Mesendoderm (in vitro differentiated cells): ENCODE measurements at regions not wholly inside any gene's neighbourhood (a gene's known extent, or its start where the extent isn't known, plus 50 kb on each side); places are given as distances from the start of the nearest gene placed in this dataset.
A peak's percentile ranks its signal among the peaks of the same experiment; 100 is the strongest.

Source experiments
- DNase-seq: peaks from one replicate; pipeline ENCODE4 v3.0.0; 2013
- H2AK5ac ChIP-seq: 2 replicates; pipeline ENCODE4 v1.6.1; 2013; ENCODE audit warnings: low read length, inconsistent platforms
- H2BK120ac ChIP-seq: 2 replicates; pipeline ENCODE4 v1.6.1; 2013; ENCODE audit warnings: low read depth, mild to moderate bottlenecking, low read length, moderate library complexity, mixed read lengths
- H2BK15ac ChIP-seq: replicated peaks from 2 replicates; pipeline ENCODE4 v1.6.1; 2013; ENCODE audit warnings: low read depth, mild to moderate bottlenecking, moderate library complexity
- H2BK5ac ChIP-seq: 2 replicates; pipeline ENCODE4 v1.6.1; 2013; ENCODE audit warnings: low read length, inconsistent platforms
- H3K18ac ChIP-seq: 2 replicates; pipeline ENCODE4 v1.6.1; 2013; ENCODE audit warnings: mild to moderate bottlenecking, low read length, mixed read lengths
- H3K23ac ChIP-seq: one replicate; pipeline ENCODE4 v1.6.1; 2013; ENCODE audit warnings: low read length
- H3K27ac ChIP-seq: 2 replicates; pipeline ENCODE4 v1.5.1; 2013; ENCODE audit warnings: low read depth, mild to moderate bottlenecking, inconsistent platforms, low read length, moderate library complexity
- H3K27me3 ChIP-seq: 2 replicates; pipeline ENCODE4 v1.6.1; 2013; ENCODE audit warnings: low read length, control low read depth, mild to moderate bottlenecking, inconsistent platforms; ENCODE audit not compliant: insufficient read depth, poor library complexity
- H3K36me3 ChIP-seq: 2 replicates; pipeline ENCODE4 v1.6.1; 2013; ENCODE audit warnings: low read length, inconsistent platforms; ENCODE audit not compliant: control insufficient read depth, insufficient read depth
- H3K4ac ChIP-seq: one replicate; pipeline ENCODE4 v1.6.1; 2013; ENCODE audit warnings: low read depth, mild to moderate bottlenecking, low read length, moderate library complexity
- H3K4me1 ChIP-seq: 2 replicates; pipeline ENCODE4 v1.6.1; 2013; ENCODE audit warnings: low read depth, low read length, inconsistent platforms; ENCODE audit not compliant: control insufficient read depth
- H3K4me2 ChIP-seq: 2 replicates; pipeline ENCODE4 v1.6.1; 2013; ENCODE audit warnings: low read length
- H3K4me3 ChIP-seq: 2 replicates; pipeline ENCODE4 v1.5.1; 2013; ENCODE audit warnings: mild to moderate bottlenecking, low read length
- H3K56ac ChIP-seq: one replicate; pipeline ENCODE4 v1.6.1; 2013; ENCODE audit warnings: low read length
- H3K79me1 ChIP-seq: 2 replicates; pipeline ENCODE4 v1.6.1; 2013; ENCODE audit warnings: low read length, inconsistent platforms
- H3K79me2 ChIP-seq: 2 replicates; pipeline ENCODE4 v1.6.1; 2013; ENCODE audit warnings: mild to moderate bottlenecking, low read length; ENCODE audit not compliant: control insufficient read depth, insufficient read depth
- H3K9ac ChIP-seq: 2 replicates; pipeline ENCODE4 v1.6.1; 2013; ENCODE audit warnings: low read length, inconsistent platforms
- H4K5ac ChIP-seq: one replicate; pipeline ENCODE4 v1.6.1; 2013; ENCODE audit warnings: low read length
- H4K8ac ChIP-seq: one replicate; pipeline ENCODE4 v1.6.1; 2013; ENCODE audit warnings: low read depth, mild to moderate bottlenecking, control low read depth, low read length, moderate library complexity
- WGBS: extraction: QIAGEN DNeasy Blood & Tissue Kit; methylation state at CpG from one replicate; pipeline ENCODE4 v1.1.7; 2013; ENCODE audit warnings: low lambda C conversion rate, missing lambda C conversion rate; ENCODE audit not compliant: insufficient coverage; ENCODE audit errors: extremely low coverage; 5-methylcytosine and 5-hydroxymethylcytosine counted together

- Histone ChIP-seq H3K79me1 (no peaks in the 10 kb centered on the region), H2BK5ac (no peak overlapping the region), H3K4me3 (no peak overlapping the region), H3K4me1 (peaks cover 10% of the 10 kb centered on the region), H2BK120ac (no peak overlapping the region), H3K9ac (no peak overlapping the region), H4K5ac (no peak overlapping the region), H3K36me3 (no peaks in the 10 kb centered on the region), H3K4ac (no peak overlapping the region), H3K79me2 (no peaks in the 10 kb centered on the region), H2AK5ac (no peak overlapping the region), H3K27me3 (no peaks in the 10 kb centered on the region), H3K23ac (no peak overlapping the region), H3K18ac (no peak overlapping the region), H3K56ac (no peak overlapping the region), H4K8ac (no peak overlapping the region), H3K4me2 (no peak overlapping the region), H2BK15ac (no peak overlapping the region), H3K27ac (no peak overlapping the region)
- no CpG with 5 or more reads among the region's 3 CpGs for WGBS
- no peak for DNase-seq
These were observed 259.7 kb downstream of the HACE1 start for GRCh38 chr6:104599821-104600638.

DNA sequence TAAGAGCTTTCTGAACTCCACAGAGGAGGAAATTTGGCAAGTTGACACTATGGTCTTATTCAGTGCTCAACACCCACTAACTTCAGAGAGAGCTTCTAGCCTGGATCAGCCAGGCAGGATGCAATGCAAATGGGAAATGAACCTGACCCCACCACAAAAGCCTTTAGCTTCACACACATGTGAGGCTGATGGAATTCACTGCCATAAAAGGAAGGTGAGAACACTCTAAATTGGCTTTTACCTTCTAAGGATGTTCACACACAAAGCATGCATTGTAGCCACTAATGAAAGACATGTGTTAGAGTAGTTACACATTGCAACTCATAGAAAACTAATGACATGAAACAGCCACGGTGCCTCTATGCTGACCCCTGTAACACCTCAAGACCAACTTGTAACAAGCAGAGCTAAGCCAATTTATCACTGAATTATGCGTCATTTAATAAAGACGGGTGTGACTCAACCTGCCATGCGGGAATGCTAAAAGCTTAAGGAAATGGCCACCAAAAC, 262.1 kb downstream of the HACE1 start:
- H2BK120ac ChIP-seq: peak overlapping the region; percentile 28
- H3K79me2 ChIP-seq: no peaks in the 10 kb centered on the region
- no peak overlapping the region for H3K56ac ChIP-seq
- no peak overlapping the region for H2AK5ac ChIP-seq
- H3K27me3 ChIP-seq: no peaks in the 10 kb centered on the region
- no peak overlapping the region for H4K5ac ChIP-seq
- H3K18ac ChIP-seq: no peak overlapping the region
- WGBS: no CpG with 5 or more reads among the region's 4 CpGs
- H3K4me2 ChIP-seq: no peak overlapping the region
- H3K23ac ChIP-seq: no peak overlapping the region
- peak; percentile 89 for DNase-seq
- no peak overlapping the region for H3K4ac ChIP-seq
- no peak overlapping the region for H2BK5ac ChIP-seq
- no peak overlapping the region for H3K9ac ChIP-seq
- H3K79me1 ChIP-seq: no peaks in the 10 kb centered on the region
- H3K27ac ChIP-seq: peak overlapping the region; percentile 46
- H3K36me3 ChIP-seq: no peaks in the 10 kb centered on the region
- no peak overlapping the region for H2BK15ac ChIP-seq
- peaks cover 10% of the 10 kb centered on the region for H3K4me1 ChIP-seq
- no peak overlapping the region for H3K4me3 ChIP-seq
- no peak overlapping the region for H4K8ac ChIP-seq

DNA sequence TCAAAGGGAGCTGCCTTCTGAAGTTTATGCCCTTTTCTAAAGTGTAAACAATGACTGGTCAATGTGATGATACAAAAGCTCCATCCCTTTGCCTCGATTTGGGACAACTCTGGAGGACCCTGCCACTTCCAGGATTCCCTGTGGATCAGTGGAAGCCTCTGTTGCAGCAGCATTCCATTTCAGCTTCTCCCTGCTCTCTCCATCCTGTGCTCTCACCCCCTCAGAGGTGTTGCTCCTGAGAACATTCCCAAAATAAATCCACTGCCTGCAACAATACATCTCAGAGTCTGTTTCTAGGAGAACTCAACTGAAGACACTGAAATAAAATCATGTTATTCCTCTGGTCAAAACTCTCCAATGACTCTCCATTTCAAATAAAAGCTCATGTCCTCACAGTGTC, 263.6 kb downstream of the HACE1 start:
- Histone ChIP-seq H3K18ac (no peak overlapping the region), H3K56ac (no peak overlapping the region), H2BK5ac (no peak overlapping the region), H3K4me2 (no peak overlapping the region), H4K5ac (no peak overlapping the region), H3K36me3 (no peaks in the 10 kb centered on the region), H3K23ac (no peak overlapping the region), H3K4me1 (peaks cover 8% of the 10 kb centered on the region), H3K4ac (no peak overlapping the region), H3K79me1 (no peaks in the 10 kb centered on the region), H2BK120ac (no peak overlapping the region), H3K79me2 (no peaks in the 10 kb centered on the region), H3K27ac (no peak overlapping the region), H2BK15ac (no peak overlapping the region), H2AK5ac (no peak overlapping the region), H3K27me3 (no peaks in the 10 kb centered on the region), H4K8ac (no peak overlapping the region), H3K9ac (no peak overlapping the region), H3K4me3 (no peak overlapping the region)
- no CpG with 5 or more reads among the region's 1 CpG for WGBS
- no peak for DNase-seq

- Histone ChIP-seq H3K36me3 (no peaks in the 10 kb centered on the region), H3K4ac (no peak overlapping the region), H3K4me3 (no peak overlapping the region), H3K4me2 (no peak overlapping the region), H2AK5ac (no peak overlapping the region), H4K5ac (no peak overlapping the region), H3K9ac (no peak overlapping the region), H3K79me1 (no peaks in the 10 kb centered on the region), H3K18ac (no peak overlapping the region), H2BK15ac (no peak overlapping the region), H3K27ac (no peak overlapping the region), H3K27me3 (no peaks in the 10 kb centered on the region), H2BK5ac (no peak overlapping the region), H3K23ac (no peak overlapping the region), H3K56ac (no peak overlapping the region), H2BK120ac (no peak overlapping the region), H4K8ac (no peak overlapping the region), H3K4me1 (peaks cover 8% of the 10 kb centered on the region), H3K79me2 (no peaks in the 10 kb centered on the region)
- WGBS: no CpG with 5 or more reads among the region's 2 CpGs
- DNase-seq: no peak
These were observed 264.4 kb downstream of the HACE1 start for GRCh38 chr6:104595311-104595820.

GRCh38 chr6:104591573-104592334, 268.0 kb downstream of the HACE1 start:
- Histone ChIP-seq H3K4me1 (peaks cover 3% of the 10 kb centered on the region), H3K27ac (no peak overlapping the region), H3K4me3 (no peak overlapping the region), H3K4me2 (no peak overlapping the region), H3K27me3 (no peaks in the 10 kb centered on the region), H3K23ac (no peak overlapping the region), H2BK15ac (no peak overlapping the region), H3K56ac (no peak overlapping the region), H3K79me1 (no peaks in the 10 kb centered on the region), H2BK120ac (no peak overlapping the region), H2AK5ac (no peak overlapping the region), H4K5ac (no peak overlapping the region), H3K4ac (no peak overlapping the region), H3K9ac (no peak overlapping the region), H3K79me2 (no peaks in the 10 kb centered on the region), H4K8ac (no peak overlapping the region), H2BK5ac (no peak overlapping the region), H3K18ac (no peak overlapping the region), H3K36me3 (no peaks in the 10 kb centered on the region)
- WGBS: no CpG with 5 or more reads among the region's 2 CpGs
- no peak for DNase-seq
